HEK293 (cell line): ENCODE measurements at regions not wholly inside any gene's neighbourhood (a gene's known extent, or its start where the extent isn't known, plus 50 kb on each side); places are given as distances from the start of the nearest gene placed in this dataset.

Experiments
- CTCF ChIA-PET: fragments of 350-600 bp; formaldehyde crosslinking; extraction: SDS; loops from one replicate; lab custom pipeline; 2021; ENCODE audit warnings: antibody characterized with exemption; lab: Yijun Ruan, JAX
- POLR2A ChIA-PET: fragments of 300-600 bp; formaldehyde crosslinking; extraction: SDS; loops from one replicate; lab custom pipeline; 2020; ENCODE audit warnings: antibody characterized with exemption, inconsistent platforms; lab: Yijun Ruan, JAX
- H3K27ac ChIP-seq: fragments of 200-500 bp; sonication (Bioruptor generic); 2 replicates; pipeline ENCODE4 v1.5.1; 2014; ENCODE audit warnings: low read depth, low read length, control low read depth, inconsistent platforms; ENCODE audit errors: extremely low read depth
- H3K36me3 ChIP-seq, 2 experiments: fragments of 200-500 bp in 1 of 2; sonication (Bioruptor generic) in 1 of 2; 1 replicate in 1 of 2; 2 replicates in 1 of 2; pipeline ENCODE4 v1.5.1; 2014 to 2017; ENCODE audit warnings: inconsistent platforms in 2 of 2, low read length in 2 of 2; ENCODE audit not compliant: control insufficient read depth in 2 of 2, insufficient read depth in 1 of 2
- H3K4me1 ChIP-seq: fragments of 200-500 bp; sonication (Bioruptor generic); 2 replicates; pipeline ENCODE4 v1.5.1; 2014; ENCODE audit warnings: mild to moderate bottlenecking, low read length, inconsistent platforms; ENCODE audit not compliant: control insufficient read depth, insufficient read depth
- H3K4me3 ChIP-seq: 2 replicates; pipeline ENCODE4 v1.5.1; 2011; ENCODE audit warnings: low read depth, mild to moderate bottlenecking, control low read depth, low read length, moderate library complexity
- H3K9me3 ChIP-seq: fragments of 200-500 bp; sonication (Bioruptor generic); 2 replicates; pipeline ENCODE4 v1.5.1; 2014; ENCODE audit warnings: low read depth, low read length, inconsistent platforms; ENCODE audit not compliant: control insufficient read depth, insufficient read depth
- EGR2 ChIP-seq: fragments of 450-650 bp; formaldehyde crosslinking; IDR thresholded peaks from 2 replicates; pipeline ENCODE4 v1.5.1; 2016; ENCODE audit warnings: low read depth, missing biosample characterization, missing genetic modification characterization
- GLIS2 ChIP-seq: fragments of 450-650 bp; formaldehyde crosslinking; IDR thresholded peaks from 2 replicates; pipeline ENCODE4 v1.5.1; 2016; ENCODE audit warnings: missing biosample characterization, missing genetic modification characterization
- HOXC10 ChIP-seq: sonication (generic); formaldehyde crosslinking; IDR thresholded peaks from 2 replicates; pipeline ENCODE4 v1.8.1; 2023; ENCODE audit warnings: mild to moderate bottlenecking, missing genetic modification reagents
- SETDB1 ChIP-seq: IDR thresholded peaks from one replicate; pipeline ENCODE4 v1.6.1; 2017; ENCODE audit warnings: mild to moderate bottlenecking, low read length, moderate library complexity, mixed read lengths; ENCODE audit not compliant: insufficient read length
- TRIM28 ChIP-seq: IDR thresholded peaks from 2 replicates; pipeline ENCODE4 v1.6.1; 2011; ENCODE audit warnings: low read length, control low read depth, borderline replicate concordance
- ZBTB17 ChIP-seq: fragments of 450-650 bp; formaldehyde crosslinking; IDR thresholded peaks from 2 replicates; pipeline ENCODE4 v1.5.1; 2016; ENCODE audit warnings: missing biosample characterization, missing genetic modification characterization
- ZNF146 ChIP-seq: fragments of 450-650 bp; formaldehyde crosslinking; IDR thresholded peaks from 2 replicates; pipeline ENCODE4 v1.5.1; 2016; ENCODE audit warnings: missing biosample characterization, missing genetic modification characterization
- ZNF174 ChIP-seq: fragments of 450-650 bp; formaldehyde crosslinking; IDR thresholded peaks from 2 replicates; pipeline ENCODE4 v1.5.0; 2017; ENCODE audit warnings: missing biosample characterization, mild to moderate bottlenecking, missing genetic modification characterization
- ZNF26 ChIP-seq: fragments of 450-650 bp; formaldehyde crosslinking; IDR thresholded peaks from 2 replicates; pipeline ENCODE4 v1.5.1; 2016; ENCODE audit warnings: missing biosample characterization, missing genetic modification characterization
- ZNF274 ChIP-seq, 2 experiments: fragments of 200-500 bp in 1 of 2; fragments of 450-650 bp in 1 of 2; sonication (Bioruptor generic) in 1 of 2; formaldehyde crosslinking in 1 of 2; IDR thresholded peaks; 2 replicates each; pipeline versions ENCODE4 v1.5.1 to v1.6.1; 2014 to 2016; ENCODE audit warnings: borderline replicate concordance in 1 of 2, inconsistent platforms in 1 of 2, low read length in 1 of 2, missing biosample characterization in 1 of 2, missing genetic modification characterization in 1 of 2
- ZNF350 ChIP-seq: fragments of 450-650 bp; formaldehyde crosslinking; IDR thresholded peaks from 2 replicates; pipeline ENCODE4 v1.5.0; 2017; ENCODE audit warnings: missing biosample characterization, mild to moderate bottlenecking, missing genetic modification characterization
- ZNF37A ChIP-seq: fragments of 450-650 bp; IDR thresholded peaks from 2 replicates; pipeline ENCODE4 v1.5.1; 2018; ENCODE audit warnings: missing biosample characterization, missing genetic modification characterization
- ZNF585B ChIP-seq: fragments of 450-650 bp; formaldehyde crosslinking; IDR thresholded peaks from 2 replicates; pipeline ENCODE4 v1.5.1; 2016; ENCODE audit warnings: missing biosample characterization, missing genetic modification characterization
- ZNF623 ChIP-seq: fragments of 450-650 bp; formaldehyde crosslinking; IDR thresholded peaks from 2 replicates; pipeline ENCODE4 v1.5.1; 2016; ENCODE audit warnings: missing biosample characterization, missing genetic modification characterization
- ZNF629 ChIP-seq: fragments of 450-650 bp; formaldehyde crosslinking; IDR thresholded peaks from 2 replicates; pipeline ENCODE4 v1.5.1; 2017; ENCODE audit warnings: missing biosample characterization, missing genetic modification characterization
- ZNF660 ChIP-seq: fragments of 450-650 bp; IDR thresholded peaks from 2 replicates; pipeline ENCODE4 v1.5.1; 2018; ENCODE audit warnings: missing biosample characterization, mild to moderate bottlenecking, missing genetic modification characterization
- ZNF677 ChIP-seq: fragments of 450-650 bp; IDR thresholded peaks from 2 replicates; pipeline ENCODE4 v1.5.0; 2018; ENCODE audit warnings: missing biosample characterization, mild to moderate bottlenecking, missing genetic modification characterization, moderate library complexity
- ZNF707 ChIP-seq: fragments of 450-650 bp; formaldehyde crosslinking; IDR thresholded peaks from 2 replicates; pipeline ENCODE4 v1.5.1; 2016; ENCODE audit warnings: missing biosample characterization, missing genetic modification characterization
- ZNF792 ChIP-seq: fragments of 450-650 bp; formaldehyde crosslinking; IDR thresholded peaks from 2 replicates; pipeline ENCODE4 v1.5.1; 2016; ENCODE audit warnings: missing biosample characterization, missing genetic modification characterization
- TF ChIP-seq, protein P1 (sequence below): fragments of 450-650 bp; formaldehyde crosslinking; IDR thresholded peaks from 2 replicates; pipeline ENCODE4 v1.5.1; 2016; ENCODE audit warnings: missing biosample characterization, missing genetic modification characterization
- TF ChIP-seq, protein P2 (sequence below): fragments of 450-650 bp; IDR thresholded peaks from 2 replicates; pipeline ENCODE4 v1.5.1; 2018; ENCODE audit warnings: missing biosample characterization, missing genetic modification characterization
- TF ChIP-seq, protein P3 (sequence below): fragments of 450-650 bp; formaldehyde crosslinking; IDR thresholded peaks from 2 replicates; pipeline ENCODE4 v1.5.1; 2016; ENCODE audit warnings: missing biosample characterization, missing genetic modification characterization

GRCh38 chr2:189943009-189943408, 119.5 kb downstream of the MSTN start:
- H3K27ac ChIP-seq: no peak overlapping the region
- H3K36me3 ChIP-seq: no peaks in the 10 kb centered on the region
- TF ChIP-seq HOXC10 (CRISPR knock-in tag): no peak
- TF ChIP-seq ZNF792 (tag by site-specific recombination): no peak
- peak; percentile 82 for TF ChIP-seq SETDB1
- peak; percentile 83; the same call in 1 of the 2 replicates for TF ChIP-seq TRIM28
- peak; percentile 88 for TF ChIP-seq ZNF585B (tag by site-specific recombination)
- no peak overlapping the region for H3K4me3 ChIP-seq
- no peaks in the 10 kb centered on the region for H3K4me1 ChIP-seq
- POLR2A ChIA-PET: no interaction called here
- CTCF ChIA-PET: no interaction called here
- no peaks in the 10 kb centered on the region for H3K9me3 ChIP-seq

DNA sequence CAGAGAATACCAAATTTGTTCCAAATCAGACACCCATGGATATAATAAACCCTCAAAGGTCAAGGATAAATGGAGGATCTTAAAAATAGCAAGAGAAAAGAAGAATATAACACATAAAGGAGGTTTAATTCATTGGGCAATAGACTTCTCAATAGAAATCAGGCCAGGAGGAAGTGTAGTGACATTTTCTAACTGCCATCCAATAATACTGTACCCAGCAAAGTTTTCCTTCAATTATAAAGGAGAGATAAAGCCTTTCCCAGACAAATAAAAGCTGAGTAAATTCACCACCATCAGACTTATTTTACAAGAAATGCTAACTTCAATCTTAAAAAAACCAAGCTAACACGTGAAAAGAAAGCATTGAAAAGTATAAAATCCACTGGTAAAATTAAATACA, 121.6 kb downstream of the MSTN start:
- peak; percentile 34; the same call in 1 of the 2 replicates for TF ChIP-seq TRIM28
- TF ChIP-seq, protein P1, sequence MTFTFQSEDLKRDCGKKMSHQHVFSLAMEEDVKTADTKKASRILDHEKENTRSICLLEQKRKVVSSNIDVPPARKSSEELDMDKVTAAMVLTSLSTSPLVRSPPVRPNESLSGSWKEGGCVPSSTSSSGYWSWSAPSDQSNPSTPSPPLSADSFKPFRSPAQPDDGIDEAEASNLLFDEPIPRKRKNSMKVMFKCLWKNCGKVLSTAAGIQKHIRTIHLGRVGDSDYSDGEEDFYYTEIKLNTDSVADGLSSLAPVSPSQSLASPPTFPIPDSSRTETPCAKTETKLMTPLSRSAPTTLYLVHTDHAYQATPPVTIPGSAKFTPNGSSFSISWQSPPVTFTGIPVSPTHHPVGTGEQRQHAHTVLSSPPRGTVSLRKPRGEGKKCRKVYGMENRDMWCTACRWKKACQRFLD (tag by site-specific recombination): no peak
- peak; percentile 90 for TF ChIP-seq SETDB1
- CTCF ChIA-PET: no interaction called here
- H3K9me3 ChIP-seq: no peaks in the 10 kb centered on the region
- H3K4me3 ChIP-seq: no peak overlapping the region
- H3K4me1 ChIP-seq: no peaks in the 10 kb centered on the region
- POLR2A ChIA-PET: no interaction called here
- no peaks in the 10 kb centered on the region for H3K36me3 ChIP-seq
- H3K27ac ChIP-seq: no peak overlapping the region

DNA sequence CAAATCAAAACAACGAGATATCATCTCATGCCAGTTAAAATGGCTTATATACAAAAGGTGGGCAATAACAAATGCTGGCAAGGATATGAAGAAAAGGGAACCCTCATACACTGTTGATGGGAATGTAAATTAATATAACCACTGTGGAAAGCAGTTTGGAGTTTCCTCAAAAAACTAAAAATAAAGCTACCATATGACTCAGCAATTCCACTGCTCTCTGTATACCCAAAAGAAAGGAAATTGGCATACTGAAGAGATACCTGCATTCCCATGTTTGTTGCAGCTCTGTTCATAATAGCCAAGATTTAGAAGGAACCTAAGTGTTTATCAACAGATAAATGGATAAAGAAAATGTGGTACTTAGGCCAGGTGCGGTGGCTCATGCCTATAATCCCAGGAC, 124.8 kb downstream of the MSTN start:
- H3K4me3 ChIP-seq: no peak overlapping the region
- CTCF ChIA-PET: no interaction called here
- H3K36me3 ChIP-seq: no peaks in the 10 kb centered on the region
- no peaks in the 10 kb centered on the region for H3K4me1 ChIP-seq
- TF ChIP-seq ZNF707 (tag by site-specific recombination) (no peak), ZBTB17 (tag by site-specific recombination) (no peak), GLIS2 (tag by site-specific recombination) (no peak), ZNF174 (tag by site-specific recombination) (no peak), ZNF660 (tag by site-specific recombination) (no peak), ZNF623 (tag by site-specific recombination) (no peak), ZNF677 (tag by site-specific recombination) (no peak), ZNF274 (IDR thresholded peaks at IDR 0.05; ENCODE audit: low read length) (no peak), ZNF274 (tag by site-specific recombination; IDR thresholded peaks at IDR 0.05; ENCODE audit: borderline replicate concordance) (no peak), ZNF37A (tag by site-specific recombination) (no peak), SETDB1 (no peak), ZNF146 (tag by site-specific recombination) (no peak), ZNF350 (tag by site-specific recombination) (no peak), ZNF26 (tag by site-specific recombination) (no peak), EGR2 (tag by site-specific recombination) (no peak), ZNF629 (tag by site-specific recombination) (no peak)
- TF ChIP-seq, protein P2, sequence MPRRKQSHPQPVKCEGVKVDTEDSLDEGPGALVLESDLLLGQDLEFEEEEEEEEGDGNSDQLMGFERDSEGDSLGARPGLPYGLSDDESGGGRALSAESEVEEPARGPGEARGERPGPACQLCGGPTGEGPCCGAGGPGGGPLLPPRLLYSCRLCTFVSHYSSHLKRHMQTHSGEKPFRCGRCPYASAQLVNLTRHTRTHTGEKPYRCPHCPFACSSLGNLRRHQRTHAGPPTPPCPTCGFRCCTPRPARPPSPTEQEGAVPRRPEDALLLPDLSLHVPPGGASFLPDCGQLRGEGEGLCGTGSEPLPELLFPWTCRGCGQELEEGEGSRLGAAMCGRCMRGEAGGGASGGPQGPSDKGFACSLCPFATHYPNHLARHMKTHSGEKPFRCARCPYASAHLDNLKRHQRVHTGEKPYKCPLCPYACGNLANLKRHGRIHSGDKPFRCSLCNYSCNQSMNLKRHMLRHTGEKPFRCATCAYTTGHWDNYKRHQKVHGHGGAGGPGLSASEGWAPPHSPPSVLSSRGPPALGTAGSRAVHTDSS (tag by site-specific recombination): no peak
- TF ChIP-seq, protein P3, sequence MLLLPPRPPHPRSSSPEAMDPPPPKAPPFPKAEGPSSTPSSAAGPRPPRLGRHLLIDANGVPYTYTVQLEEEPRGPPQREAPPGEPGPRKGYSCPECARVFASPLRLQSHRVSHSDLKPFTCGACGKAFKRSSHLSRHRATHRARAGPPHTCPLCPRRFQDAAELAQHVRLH (tag by site-specific recombination): no peak
- H3K9me3 ChIP-seq: no peaks in the 10 kb centered on the region
- H3K27ac ChIP-seq: no peak overlapping the region
- POLR2A ChIA-PET: no interaction called here
